ENCODE measurements at regions not wholly inside any gene's neighbourhood (a gene's known extent, or its start where the extent isn't known, plus 50 kb on each side); places are given as distances from the start of the nearest gene placed in this dataset.

DNA sequence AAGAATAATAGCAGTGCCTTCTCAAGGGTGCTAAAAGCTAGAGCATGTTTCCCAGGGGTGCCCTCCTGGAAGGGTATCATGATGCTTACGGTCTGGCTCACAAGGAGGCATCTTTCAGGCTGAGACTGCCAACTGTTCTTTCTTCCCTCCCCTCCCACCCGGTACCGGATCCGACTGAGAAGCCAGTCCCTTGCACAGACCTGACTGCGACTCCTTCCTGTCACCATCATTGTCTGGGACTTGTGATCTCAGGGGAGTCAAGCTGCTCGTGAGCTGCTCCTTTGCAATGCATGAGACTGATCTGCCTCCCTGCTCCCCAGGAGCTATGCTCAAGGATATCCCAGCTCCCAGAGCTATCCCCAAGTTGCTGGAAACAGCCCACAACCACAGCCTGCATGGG is 170.8 kb downstream of the GADD45G start:
- TF ChIP-seq, protein P1, sequence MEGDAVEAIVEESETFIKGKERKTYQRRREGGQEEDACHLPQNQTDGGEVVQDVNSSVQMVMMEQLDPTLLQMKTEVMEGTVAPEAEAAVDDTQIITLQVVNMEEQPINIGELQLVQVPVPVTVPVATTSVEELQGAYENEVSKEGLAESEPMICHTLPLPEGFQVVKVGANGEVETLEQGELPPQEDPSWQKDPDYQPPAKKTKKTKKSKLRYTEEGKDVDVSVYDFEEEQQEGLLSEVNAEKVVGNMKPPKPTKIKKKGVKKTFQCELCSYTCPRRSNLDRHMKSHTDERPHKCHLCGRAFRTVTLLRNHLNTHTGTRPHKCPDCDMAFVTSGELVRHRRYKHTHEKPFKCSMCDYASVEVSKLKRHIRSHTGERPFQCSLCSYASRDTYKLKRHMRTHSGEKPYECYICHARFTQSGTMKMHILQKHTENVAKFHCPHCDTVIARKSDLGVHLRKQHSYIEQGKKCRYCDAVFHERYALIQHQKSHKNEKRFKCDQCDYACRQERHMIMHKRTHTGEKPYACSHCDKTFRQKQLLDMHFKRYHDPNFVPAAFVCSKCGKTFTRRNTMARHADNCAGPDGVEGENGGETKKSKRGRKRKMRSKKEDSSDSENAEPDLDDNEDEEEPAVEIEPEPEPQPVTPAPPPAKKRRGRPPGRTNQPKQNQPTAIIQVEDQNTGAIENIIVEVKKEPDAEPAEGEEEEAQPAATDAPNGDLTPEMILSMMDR (conservative IDR thresholded peaks at IDR 0.05 in 1 of 2, IDR thresholded peaks at IDR 0.05 in 1 of 2; ENCODE audit: extremely low read depth in 1 of 2, insufficient read depth in 1 of 2, low read depth in 1 of 2, low read length in 2 of 2): no peak
- no peak for TF ChIP-seq EZH2 (IDR thresholded peaks at IDR 0.05; ENCODE audit: borderline replicate concordance, low read length)

Data from mammary epithelial cell (primary cell).